ENCODE measurements at regions not wholly inside any gene's neighbourhood (a gene's known extent, or its start where the extent isn't known, plus 50 kb on each side); places are given as distances from the start of the nearest gene placed in this dataset.
"Not testable (repeated sequence)": the region's sequence is repeated elsewhere in the genome, so short reads cannot be mapped to it uniquely, and the experiment has no call there.

DNA sequence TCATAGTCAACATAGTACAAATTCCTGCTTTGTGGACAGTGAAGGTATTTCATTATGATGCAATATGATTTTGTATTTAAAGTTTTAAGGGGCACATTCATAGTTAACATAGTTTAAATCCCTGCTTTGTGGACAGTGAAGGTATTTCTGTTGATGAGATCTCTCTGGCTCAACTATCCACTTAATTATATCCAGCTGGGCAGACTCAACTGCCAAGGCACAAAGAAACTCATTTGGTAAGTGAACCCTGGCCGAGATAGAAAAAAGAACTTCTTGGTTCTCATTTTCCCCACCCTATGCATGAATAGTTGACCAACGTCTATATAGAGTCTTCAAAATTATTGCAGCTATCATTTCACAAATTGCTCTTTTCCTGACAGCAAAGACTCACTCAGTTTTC is 1194.6 kb downstream of the NCAM2 start:
- DNase-seq, result no peak

DNA sequence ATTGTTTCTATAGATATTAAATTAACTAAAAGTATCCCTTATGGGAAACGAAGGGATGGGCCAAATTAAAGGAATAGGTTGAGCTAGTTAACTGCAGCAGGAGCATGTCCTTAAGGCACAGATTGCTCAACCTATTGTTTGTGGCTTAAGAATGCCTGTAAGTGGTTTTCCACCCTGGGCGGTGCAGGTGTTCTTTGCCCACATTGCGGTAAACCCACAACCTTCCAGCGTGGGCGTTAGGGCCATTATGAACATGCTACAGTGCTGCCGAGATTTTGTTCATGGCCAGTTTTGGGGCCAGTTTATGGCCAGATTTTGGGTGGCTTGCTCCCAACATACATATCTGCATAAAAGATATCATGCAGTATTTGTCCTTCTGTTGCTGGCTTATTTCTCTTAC is 1196.8 kb downstream of the NCAM2 start:
- DNase-seq, result not testable (repeated sequence)

DNA sequence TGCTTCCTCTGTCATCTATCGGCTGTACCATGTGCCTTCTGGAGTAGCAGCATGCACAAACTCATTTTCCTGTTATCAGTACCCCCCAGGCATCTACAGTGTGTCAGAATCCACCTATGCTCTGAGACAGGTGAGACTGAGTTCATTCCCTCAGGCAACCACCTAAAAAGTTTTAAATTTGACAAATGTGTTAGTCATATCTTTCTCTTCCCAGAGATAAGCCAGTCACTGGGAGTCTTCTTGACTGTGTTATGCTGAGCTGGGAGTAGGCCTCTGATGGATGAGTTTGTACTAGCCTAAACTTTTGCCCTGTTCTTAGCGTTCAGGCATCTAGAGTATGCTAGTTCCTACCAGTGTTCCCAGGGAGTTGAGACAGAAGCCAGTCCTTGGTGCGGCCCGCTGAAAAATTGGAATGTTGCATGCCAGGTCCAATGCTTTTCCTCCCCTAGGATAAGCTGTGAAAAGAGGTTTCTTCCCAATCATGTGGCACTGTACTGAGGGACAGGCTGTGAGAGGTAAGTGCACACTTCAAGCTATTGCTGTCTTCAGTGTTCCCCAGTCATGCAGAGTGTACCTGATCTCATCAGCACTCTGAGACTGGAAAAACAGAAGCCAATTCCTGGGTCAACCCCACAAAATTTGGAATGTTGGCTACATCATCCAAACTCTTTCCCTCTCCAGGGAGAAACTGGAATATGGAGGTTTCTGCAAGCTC is 1202.3 kb downstream of the NCAM2 start:
- DNase-seq, result no peak

DNA sequence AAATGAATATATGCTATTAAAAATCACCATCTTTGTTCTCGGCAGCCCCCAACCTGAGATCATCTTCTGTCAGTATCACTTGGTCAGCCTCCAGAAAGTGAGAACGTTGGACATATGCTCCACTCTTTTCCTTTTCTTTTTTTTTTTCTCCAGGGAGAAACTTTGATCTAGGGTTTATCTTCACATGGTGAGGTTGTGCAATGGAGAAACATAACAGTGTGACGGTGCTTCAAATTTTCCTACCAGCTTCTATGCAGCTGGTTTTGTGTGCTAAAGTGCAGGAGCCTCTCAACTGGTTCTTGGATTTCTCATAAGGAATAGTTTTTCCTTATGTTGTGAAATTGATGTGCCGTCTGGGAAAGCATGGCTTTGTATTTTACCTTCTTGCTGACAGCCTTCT is 1202.9 kb downstream of the NCAM2 start:
- no peak for DNase-seq

DNA sequence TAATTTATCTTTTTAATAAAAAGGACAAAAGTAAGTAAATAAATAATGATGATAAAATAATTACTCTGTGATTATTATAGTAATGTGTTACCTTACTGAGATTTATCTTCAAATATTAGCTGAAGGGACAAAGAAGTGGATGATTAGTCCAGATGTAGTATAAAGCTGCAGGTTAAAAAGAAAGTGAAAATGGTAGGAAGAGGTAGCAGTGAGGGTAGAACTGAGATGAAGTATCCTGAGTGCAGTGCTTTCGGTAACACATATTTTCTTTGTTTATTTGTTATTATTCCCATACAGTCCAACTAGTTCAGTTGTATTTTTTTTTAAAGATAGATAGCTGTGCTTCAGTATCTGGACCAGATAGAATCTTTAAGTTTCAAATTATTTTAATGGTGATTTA is 1203.5 kb downstream of the NCAM2 start:
- no peak for DNase-seq

DNA sequence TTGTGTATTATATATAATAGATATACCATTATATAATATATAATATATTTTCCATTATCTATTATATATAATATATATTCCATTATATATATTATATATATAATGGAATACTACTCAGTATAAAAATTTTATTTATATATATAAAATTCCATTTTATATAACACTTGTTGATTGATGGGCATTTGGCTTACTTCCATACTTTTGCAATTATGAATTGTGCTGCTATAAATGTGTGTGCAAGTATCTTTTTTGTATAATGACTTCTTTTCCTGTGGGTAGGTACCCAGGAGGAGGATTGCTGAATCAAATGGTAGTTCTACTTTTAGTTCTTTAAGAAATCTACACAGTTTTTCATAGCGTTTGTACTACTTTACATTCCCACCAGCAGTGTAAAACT is 1211.1 kb downstream of the NCAM2 start:
- DNase-seq, result no peak

DNA sequence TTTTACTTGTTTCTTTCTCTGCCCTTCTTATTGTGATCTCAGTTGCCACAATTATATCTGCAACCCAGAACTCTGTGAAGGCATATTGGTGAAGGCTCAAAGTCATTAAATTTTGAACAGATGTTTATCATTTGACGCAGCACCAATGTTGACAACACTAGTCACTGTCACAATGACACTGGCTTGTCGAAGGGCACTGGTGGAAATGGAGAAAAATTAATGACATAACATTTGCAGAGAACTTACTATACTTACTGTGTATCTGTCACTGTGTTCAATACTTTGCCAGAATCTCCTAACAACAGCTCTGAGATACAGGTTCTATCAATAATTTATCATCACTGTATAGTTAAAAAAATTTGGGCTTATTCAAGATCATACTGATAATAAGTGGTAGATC is 1213.7 kb downstream of the NCAM2 start:
- no peak for DNase-seq

DNA sequence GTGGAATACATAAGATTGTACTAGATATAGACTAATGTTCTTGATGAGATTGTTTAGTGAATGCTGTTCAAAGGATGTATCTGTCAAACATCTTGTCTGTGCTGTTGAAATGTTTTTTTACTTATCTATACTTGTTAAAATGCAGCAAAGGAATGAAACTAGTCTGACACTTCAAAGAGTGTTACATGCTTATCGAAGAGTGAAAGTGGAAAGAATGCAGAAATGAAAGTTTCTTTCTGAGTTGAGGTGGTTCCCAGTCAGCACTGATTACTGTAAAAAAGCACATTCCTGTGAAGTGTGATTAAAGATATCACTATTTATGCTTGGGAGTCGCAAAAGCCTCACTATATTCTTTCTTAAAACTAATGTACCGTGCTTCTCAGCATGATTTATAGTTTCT is 1225.2 kb downstream of the NCAM2 start:
- DNase-seq, result no peak

DNA sequence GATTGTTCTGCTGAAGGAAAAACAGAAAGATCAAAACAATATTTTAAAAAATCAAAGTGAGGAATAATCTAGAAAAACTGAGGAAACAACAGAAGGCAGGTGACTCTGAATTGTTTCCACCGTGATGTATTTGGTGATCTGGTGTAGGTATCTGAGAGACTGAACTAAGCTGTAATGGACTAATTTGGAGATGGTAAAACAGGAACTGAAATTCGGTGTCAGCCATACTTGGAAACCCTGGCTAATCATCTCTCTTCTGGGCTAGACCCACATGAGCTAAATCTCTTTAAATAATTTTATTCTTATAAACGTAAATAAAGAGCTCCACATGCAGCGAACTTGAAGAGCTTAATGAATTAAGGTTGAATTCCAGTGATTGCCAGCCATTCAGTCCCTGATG is 1226.1 kb downstream of the NCAM2 start:
- no peak for DNase-seq

DNA sequence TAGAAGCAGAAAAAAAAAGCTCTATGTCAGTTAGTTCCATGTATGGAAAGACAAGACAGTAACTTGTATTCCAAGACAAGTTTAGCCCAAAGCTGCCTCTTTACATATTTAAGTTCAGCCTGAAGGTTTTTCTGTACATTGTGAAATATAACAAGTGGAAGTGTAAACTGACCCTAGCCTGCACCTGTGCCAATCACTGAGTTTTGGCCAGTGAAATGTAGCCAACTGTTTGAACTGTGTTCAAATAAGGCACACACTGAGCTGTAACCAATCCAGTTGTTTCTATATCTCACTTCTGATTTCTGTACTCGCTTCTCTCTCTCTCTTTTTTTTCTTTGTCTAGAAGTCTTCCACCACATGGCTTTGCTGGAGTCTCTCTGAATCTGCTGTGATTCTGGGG is 1227.1 kb downstream of the NCAM2 start:
- DNase-seq, result no peak

DNA sequence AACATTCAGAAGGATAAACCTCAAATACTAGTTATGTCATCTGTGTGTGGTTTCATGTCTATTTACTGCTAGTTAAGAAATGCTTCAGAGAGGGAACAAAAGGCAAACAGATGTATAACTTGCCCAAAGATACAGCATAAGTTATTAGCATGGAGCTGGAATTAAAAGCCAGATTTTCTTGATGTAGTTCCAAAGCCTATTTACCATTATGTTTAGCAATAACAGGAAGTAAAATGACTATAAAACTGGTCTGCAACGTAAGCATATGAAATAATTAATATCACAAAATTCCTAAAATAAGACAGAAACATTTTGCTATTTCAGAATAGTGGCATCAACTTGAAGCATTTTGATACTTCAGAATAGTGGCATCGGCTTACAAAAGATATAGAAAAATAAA is 1232.8 kb downstream of the NCAM2 start:
- no peak for DNase-seq

DNA sequence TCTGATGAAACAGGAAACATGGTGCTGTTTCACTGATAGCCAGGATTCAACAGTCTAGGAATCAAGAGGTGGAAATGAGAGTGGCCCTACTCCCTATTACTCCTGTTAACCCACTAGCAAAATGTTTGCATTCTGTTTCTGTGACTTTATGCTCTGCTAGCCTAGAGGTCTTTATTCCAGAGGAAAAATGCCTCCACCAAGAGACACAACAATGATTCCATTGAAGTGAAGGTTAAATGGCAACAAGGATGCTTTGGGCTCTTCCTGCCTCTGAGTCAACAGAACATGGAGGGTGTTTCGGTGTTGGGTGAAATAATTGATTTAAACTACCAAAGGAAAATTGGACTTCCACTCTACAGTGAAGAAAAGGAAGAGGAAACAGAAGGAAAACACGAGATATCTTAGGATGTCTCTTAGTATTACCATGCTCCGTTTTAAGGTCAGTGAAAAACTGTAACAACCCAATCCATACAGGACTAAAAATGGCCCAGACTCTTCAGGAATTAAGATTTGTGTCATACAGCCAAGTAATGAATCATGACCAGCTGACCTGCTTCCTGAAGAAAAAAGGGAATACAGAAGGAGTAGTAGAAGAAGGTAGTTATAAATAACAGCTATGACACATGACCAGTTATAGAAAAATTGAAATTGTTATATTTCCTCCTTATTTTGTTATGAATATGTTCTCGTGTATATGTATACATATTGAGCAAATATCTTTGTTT is 1237.8 kb downstream of the NCAM2 start:
- DNase-seq, result no peak

DNA sequence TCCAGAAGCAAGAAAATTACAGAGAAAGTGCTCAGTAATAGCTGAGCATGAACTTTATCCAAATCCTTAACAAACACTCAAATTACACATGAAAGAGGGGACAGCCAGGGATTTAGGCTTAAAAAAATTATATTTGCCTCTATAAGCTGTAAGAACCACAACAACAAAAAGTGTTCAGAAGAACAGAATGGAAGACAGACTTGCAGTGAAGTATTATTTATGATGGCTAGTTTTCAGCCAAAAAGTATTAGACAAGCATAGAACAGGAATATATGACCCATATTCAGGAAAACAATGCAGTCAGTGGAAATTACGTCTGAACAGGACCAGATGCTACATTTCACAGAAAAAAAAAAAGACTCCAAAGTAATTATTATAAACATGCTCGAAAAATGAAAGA is 1246.3 kb downstream of the NCAM2 start:
- no peak for DNase-seq

DNA sequence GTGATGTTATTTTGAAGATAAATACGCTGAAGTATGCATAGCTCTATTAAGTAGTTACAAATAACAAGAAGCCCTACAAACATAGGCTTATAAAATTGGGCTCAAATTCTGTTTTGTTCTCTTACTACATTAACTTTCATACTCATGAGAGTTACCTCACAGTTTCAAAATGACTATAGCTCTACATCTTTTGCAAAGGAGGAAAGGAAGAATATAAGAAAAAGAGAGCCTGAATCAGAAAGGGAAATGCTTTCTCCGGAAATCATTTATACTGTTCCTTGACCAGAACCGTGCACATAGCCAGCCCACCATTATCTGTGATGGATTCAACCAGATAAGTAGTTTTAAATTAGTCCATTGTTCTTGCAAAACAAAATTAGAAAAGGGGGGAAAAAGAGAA is 1252.1 kb downstream of the NCAM2 start:
- no peak for DNase-seq

DNA sequence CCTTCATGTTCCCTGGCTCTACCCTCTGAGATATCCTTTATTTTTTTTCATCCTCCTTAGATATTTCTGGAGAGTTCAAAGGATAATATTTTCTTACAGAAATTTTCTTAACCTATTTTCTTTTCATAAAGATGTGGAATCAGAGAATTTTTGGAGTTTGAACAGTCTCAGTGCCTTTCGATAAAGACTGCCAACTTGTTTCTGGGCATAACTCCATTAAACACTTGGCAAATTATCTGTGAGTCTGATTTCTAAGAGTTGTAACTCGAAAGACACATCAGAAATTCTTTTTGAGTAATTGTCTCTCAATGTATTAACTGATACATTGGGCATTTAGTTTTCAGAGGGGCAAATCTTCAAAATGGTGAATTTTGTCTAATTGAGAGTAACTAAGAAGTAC is 1255.6 kb downstream of the NCAM2 start:
- DNase-seq, result no peak

DNA sequence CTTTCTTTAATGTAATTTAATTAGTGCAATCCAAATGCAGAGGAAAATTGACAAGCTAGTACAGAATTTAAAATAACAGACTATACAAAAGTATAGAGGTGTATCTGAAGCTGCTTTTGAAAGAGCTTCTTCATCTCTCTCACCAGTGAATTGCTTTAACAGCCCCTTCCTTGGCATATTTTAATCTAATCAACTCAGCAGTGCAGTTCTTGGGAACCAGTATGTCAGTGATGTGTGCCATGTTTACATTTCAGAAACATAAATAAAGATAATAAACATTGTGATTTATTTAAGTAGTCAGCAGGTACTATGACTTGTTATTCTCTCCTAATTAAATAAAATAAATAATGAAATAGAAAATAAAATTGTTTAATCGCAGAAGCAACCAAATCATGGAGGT is 1260.6 kb downstream of the NCAM2 start:
- no peak for DNase-seq

DNA sequence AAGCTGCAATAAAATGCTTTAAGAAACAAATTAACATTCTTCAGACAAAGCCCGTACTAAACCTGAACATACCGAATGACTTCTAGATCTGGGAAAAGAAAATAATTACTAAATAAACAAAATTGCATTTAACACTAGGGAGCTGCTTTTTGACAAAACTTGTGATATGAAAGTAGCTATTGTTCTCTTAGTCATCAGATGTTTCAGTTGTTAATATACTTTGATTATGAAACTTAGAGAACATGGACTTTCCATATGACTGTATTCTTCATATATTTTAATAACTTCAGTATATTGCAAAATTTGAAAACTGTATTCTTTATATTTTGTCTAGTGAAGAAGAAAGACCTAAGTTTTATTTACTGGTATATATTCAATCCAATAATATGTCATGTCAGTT is 1262.1 kb downstream of the NCAM2 start:
- DNase-seq, result no peak

DNA sequence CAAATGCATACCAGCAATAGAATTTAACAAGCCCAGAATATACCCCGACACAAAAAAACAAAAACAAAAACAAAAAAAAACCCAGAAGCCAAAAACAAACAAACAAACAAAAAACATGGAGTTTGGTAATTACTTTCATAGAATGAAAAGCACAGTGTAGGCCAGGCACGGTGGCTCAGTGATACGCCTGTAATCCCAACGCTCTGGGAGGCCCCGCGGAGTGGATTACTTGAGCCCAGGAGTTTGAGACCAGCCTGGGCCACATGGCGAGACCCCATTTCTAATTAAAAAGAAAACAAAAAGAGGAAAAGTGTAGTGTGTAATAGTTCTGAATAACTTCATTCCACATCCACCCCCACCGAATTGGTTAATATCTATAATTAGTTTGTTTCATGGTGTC is 1265.7 kb downstream of the NCAM2 start:
- DNase-seq, result no peak

DNA sequence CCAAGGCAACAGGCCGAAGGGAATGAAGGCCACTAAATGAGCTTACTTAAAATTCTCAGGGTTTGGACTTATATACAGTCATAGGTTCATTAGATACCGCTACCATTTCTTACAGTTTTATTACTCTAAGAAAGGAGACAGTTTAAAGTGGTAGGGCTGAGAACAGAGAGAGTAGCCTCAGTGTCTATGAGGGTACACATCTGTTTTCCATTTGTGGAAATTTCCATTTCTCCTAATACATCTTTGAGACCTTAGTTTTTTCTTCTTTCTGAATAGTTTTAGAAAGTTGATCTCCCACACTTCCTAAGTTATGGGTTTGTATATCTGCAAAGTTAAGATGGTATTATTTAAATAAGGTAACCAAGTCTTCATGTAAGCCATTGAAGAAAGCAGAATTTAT is 1279.1 kb downstream of the NCAM2 start:
- no peak for DNase-seq

DNA sequence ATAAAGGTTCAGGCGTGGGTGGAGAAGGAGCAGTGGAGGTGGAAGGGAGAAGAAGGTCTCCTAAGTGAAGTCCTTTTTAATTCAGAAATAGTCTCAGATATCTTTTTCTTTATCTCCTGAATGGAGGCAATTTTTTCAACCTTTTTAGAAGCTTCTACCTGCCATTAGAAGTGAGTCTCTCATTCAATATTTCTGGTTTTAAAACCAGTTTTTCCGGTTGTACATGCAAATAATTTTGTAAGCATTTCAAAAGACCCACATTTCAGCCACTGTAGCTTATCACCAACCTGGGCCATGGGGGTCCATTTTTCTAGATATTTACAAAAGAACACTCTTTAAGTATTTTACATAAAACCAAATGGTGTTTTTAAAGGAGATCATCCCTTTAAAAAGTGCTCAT is 1280.2 kb downstream of the NCAM2 start:
- peak; percentile 87 for DNase-seq

DNA sequence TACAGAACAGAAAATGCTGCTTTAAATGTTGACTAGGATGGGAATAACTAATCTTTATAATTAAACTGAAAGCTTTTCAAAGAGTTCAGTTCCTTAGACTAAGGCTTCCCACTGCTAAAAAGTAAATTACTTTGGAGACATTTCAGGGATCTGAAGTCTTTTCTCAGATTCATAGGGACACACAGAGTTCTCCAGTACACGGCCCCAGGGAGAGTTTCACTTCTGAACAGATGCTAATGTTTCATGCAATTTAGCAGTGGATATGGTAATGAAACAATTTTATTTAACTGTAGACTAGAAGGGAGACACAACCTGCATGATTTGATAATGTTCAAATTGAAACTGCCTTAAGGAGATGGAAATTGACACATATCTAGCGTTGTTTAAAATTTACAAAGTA is 1282.6 kb downstream of the NCAM2 start:
- DNase-seq, result no peak

DNA sequence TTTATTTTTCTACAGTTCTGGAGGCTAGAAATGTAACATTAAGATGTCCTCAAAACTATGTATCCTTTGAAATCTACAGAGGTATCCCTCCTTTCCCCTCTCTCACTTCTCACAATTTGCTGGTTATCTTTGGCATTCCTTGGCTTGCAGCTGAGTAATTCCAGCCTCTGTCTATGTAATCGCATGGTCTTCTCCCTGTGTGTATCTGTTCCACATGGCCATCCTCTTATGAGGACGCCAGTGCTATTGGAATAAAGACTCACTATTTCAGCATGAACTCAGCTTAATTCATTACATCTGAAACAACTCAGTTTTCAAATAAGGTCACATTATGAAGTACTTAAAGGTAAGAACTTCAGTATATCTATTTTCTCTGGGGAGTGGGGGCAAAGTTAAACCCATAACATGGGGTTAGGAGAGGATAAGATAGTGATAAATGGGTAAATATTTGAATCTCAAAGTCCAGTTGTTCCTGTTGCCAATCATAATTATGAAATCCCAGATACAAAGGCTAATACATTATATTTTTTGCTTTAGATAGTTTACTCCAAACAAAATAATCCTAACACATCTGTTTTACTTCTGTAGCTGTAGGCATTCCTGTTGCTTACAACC is 1290.8 kb downstream of the NCAM2 start:
- no peak for DNase-seq

DNA sequence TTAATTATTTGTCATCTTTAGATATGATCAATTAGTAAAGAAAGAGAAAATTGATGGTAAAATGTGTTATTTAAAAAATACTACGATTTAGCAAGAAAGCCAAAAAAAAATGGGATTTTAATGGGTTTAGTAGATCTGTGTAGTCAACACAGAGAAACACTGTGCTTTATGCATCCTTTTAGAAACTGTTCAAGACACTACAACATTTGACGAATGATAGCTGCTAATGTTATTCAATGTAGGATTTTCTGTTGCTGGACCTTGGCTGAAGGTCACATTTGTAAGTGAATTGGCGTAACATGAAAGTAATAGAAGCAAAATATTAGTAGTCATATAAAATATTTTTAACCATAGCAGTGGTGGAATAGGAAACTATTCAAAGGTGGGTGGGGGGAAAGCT is 1293.9 kb downstream of the NCAM2 start:
- no peak for DNase-seq

DNA sequence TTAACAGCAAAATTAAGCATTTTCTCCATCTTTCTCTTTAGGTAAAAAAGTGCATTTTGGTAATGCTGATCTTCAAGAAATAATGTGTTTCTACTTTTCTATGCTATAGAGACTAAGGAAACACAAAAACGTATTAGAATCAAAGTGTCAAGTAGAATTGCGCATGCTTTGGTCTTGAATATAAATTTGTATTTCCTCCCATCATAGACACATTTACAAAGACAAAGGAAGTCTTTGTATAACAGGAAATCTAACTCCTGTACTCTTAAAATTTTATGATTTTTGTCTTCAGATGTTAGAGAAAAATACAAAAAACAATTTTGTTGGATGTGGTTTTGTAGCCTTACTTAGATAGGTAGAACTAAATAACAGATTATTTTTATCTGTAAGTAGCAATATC is 1299.4 kb downstream of the NCAM2 start:
- no peak for DNase-seq

Measured in NCI-H1048 (cell line).